HepG2 (cell line): ENCODE measurements at regions not wholly inside any gene's neighbourhood (a gene's known extent, or its start where the extent isn't known, plus 50 kb on each side); places are given as distances from the start of the nearest gene placed in this dataset.

Experiments
- CCAR2 ChIP-seq: fragments of 200-400 bp; formaldehyde crosslinking; optimal IDR thresholded peaks from 2 replicates; pipeline ENCODE3; 2018; ENCODE audit warnings: low read depth, mild to moderate bottlenecking, low read length, moderate library complexity
- NR1H2 ChIP-seq: sonication (generic); formaldehyde crosslinking; IDR thresholded peaks from 2 replicates; pipeline ENCODE4 v1.8.1; 2022; ENCODE audit warnings: low read depth, missing genetic modification reagents, borderline replicate concordance
- ZNF354B ChIP-seq: sonication (generic); formaldehyde crosslinking; IDR thresholded peaks from 2 replicates; pipeline ENCODE4 v1.8.0; 2022; ENCODE audit warnings: mild to moderate bottlenecking, missing genetic modification reagents
- TF ChIP-seq, protein P1 (sequence below): sonication (generic); formaldehyde crosslinking; conservative IDR thresholded peaks from 2 replicates; pipeline ENCODE4 v1.8.0; 2022; ENCODE audit warnings: mild to moderate bottlenecking, moderate library complexity, missing genetic modification reagents
- TF ChIP-seq, protein P2 (sequence below): fragments of 450-650 bp; IDR thresholded peaks from 2 replicates; pipeline ENCODE4 v1.6.1; 2017
- TF ChIP-seq, protein P3 (sequence below): sonication (generic); formaldehyde crosslinking; IDR thresholded peaks from 2 replicates; pipeline ENCODE4 v1.5.0; 2020; ENCODE audit warnings: mild to moderate bottlenecking, missing genetic modification reagents, moderate library complexity

DNA sequence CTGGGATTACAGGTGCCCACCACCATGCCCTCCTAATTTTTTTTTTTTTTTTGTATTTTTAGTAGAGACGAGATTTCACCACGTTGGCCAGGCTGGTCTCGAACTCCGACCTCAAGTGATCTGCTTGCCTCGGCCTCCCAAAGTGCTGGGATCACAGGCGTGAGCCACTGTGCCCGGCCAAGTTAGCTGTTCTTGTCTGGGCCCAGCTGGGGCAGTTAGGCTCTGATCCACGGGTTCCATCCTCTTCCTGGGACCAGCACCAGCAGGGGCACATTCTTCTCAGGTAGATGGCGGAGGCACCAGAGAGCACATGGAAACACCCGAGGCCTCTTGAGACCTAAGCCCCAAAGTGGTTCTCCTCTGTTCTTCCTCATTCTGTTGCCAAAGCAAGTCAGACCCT, 281.6 kb downstream of the PBX3 start:
- no peak for TF ChIP-seq NR1H2 (CRISPR knock-in tag)
- TF ChIP-seq, protein P1, sequence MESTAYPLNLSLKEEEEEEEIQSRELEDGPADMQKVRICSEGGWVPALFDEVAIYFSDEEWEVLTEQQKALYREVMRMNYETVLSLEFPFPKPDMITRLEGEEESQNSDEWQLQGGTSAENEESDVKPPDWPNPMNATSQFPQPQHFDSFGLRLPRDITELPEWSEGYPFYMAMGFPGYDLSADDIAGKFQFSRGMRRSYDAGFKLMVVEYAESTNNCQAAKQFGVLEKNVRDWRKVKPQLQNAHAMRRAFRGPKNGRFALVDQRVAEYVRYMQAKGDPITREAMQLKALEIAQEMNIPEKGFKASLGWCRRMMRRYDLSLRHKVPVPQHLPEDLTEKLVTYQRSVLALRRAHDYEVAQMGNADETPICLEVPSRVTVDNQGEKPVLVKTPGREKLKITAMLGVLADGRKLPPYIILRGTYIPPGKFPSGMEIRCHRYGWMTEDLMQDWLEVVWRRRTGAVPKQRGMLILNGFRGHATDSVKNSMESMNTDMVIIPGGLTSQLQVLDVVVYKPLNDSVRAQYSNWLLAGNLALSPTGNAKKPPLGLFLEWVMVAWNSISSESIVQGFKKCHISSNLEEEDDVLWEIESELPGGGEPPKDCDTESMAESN (CRISPR knock-in tag), result no peak
- no peak for TF ChIP-seq CCAR2
- TF ChIP-seq, protein P2, sequence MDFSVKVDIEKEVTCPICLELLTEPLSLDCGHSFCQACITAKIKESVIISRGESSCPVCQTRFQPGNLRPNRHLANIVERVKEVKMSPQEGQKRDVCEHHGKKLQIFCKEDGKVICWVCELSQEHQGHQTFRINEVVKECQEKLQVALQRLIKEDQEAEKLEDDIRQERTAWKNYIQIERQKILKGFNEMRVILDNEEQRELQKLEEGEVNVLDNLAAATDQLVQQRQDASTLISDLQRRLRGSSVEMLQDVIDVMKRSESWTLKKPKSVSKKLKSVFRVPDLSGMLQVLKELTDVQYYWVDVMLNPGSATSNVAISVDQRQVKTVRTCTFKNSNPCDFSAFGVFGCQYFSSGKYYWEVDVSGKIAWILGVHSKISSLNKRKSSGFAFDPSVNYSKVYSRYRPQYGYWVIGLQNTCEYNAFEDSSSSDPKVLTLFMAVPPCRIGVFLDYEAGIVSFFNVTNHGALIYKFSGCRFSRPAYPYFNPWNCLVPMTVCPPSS, result no peak
- TF ChIP-seq, protein P3, sequence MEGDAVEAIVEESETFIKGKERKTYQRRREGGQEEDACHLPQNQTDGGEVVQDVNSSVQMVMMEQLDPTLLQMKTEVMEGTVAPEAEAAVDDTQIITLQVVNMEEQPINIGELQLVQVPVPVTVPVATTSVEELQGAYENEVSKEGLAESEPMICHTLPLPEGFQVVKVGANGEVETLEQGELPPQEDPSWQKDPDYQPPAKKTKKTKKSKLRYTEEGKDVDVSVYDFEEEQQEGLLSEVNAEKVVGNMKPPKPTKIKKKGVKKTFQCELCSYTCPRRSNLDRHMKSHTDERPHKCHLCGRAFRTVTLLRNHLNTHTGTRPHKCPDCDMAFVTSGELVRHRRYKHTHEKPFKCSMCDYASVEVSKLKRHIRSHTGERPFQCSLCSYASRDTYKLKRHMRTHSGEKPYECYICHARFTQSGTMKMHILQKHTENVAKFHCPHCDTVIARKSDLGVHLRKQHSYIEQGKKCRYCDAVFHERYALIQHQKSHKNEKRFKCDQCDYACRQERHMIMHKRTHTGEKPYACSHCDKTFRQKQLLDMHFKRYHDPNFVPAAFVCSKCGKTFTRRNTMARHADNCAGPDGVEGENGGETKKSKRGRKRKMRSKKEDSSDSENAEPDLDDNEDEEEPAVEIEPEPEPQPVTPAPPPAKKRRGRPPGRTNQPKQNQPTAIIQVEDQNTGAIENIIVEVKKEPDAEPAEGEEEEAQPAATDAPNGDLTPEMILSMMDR, result no peak
- no peak for TF ChIP-seq ZNF354B
